ENCODE measurements at regions not wholly inside any gene's neighbourhood (a gene's known extent, or its start where the extent isn't known, plus 50 kb on each side); places are given as distances from the start of the nearest gene placed in this dataset.

DNA sequence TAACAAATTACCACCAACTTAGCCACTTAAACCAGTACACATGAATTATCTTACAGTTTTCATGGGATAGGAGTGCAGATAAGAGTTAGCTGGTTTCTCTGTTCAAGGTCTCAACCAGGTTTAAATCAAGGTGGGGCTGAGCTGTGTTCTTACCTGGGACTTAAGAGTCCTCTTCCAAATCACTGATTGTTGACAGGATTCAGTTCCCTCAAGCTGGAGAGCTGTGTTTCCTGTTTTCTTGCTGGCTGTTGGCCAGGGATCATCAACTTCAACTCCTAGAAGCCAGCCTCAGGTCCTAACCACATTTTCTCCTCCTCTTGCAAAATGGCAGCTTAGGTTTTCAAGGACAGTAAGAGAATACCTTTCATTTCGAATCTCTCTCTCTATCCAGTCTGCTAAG, 123.8 kb upstream of the CHRM3 start:
- Histone ChIP-seq H3K4me3 (no peak overlapping the region), H3K4me1 (no peaks in the 10 kb centered on the region), H3K27me3 (no peaks in the 10 kb centered on the region), H3K36me3 (no peaks in the 10 kb centered on the region), H3K27ac (no peak overlapping the region), H3K9me3 (peaks cover 0 to 4% (median 0%) of the 10 kb centered on the region in 3 donors)
- no peak for ATAC-seq
- 88 to 89% methylated on average over 1 of the region's 1 CpG for WGBS, 2 donors (ENCODE audit: low coverage in 1 of 2)
- TF ChIP-seq POLR2AphosphoS5 (IDR thresholded peaks at IDR 0.05): no peak
- TF ChIP-seq CTCF (IDR thresholded peaks at IDR 0.05): no peak
- TF ChIP-seq EP300 (IDR thresholded peaks at IDR 0.05): no peak
- no peak for TF ChIP-seq POLR2A (IDR thresholded peaks at IDR 0.05)

- Histone ChIP-seq H3K27me3 (no peaks in the 10 kb centered on the region), H3K27ac (no peak overlapping the region), H3K4me3 (no peak overlapping the region), H3K36me3 (no peaks in the 10 kb centered on the region), H3K4me1 (no peaks in the 10 kb centered on the region), H3K9me3 (peaks cover 0 to 13% (median 0%) of the 10 kb centered on the region in 3 donors)
- no peak for ATAC-seq
- TF ChIP-seq EP300 (IDR thresholded peaks at IDR 0.05): no peak
- no peak for TF ChIP-seq POLR2AphosphoS5 (IDR thresholded peaks at IDR 0.05)
- no peak for TF ChIP-seq POLR2A (IDR thresholded peaks at IDR 0.05)
- no peak for TF ChIP-seq CTCF (IDR thresholded peaks at IDR 0.05)
- WGBS, 2 donors (ENCODE audit: low coverage in 1 of 2): 85 to 94% methylated on average over 2 of the region's 2 CpGs
Observed at GRCh38 chr1:239261521-239261920, 124.8 kb upstream of the CHRM3 start.

GRCh38 chr1:239260842-239261241, 125.5 kb upstream of the CHRM3 start:
- TF ChIP-seq POLR2A (IDR thresholded peaks at IDR 0.05) (no peak), CTCF (IDR thresholded peaks at IDR 0.05) (no peak), EP300 (IDR thresholded peaks at IDR 0.05) (no peak), POLR2AphosphoS5 (IDR thresholded peaks at IDR 0.05) (no peak)
- no peaks in the 10 kb centered on the region for H3K4me1 ChIP-seq
- H3K27ac ChIP-seq: no peak overlapping the region
- H3K9me3 ChIP-seq: peaks cover 0 to 13% (median 0%) of the 10 kb centered on the region in 3 donors
- 71 to 72% methylated on average over 4 of the region's 4 CpGs for WGBS, 2 donors (ENCODE audit: low coverage in 1 of 2)
- no peak overlapping the region for H3K4me3 ChIP-seq
- no peaks in the 10 kb centered on the region for H3K27me3 ChIP-seq
- no peak for ATAC-seq
- no peaks in the 10 kb centered on the region for H3K36me3 ChIP-seq

DNA sequence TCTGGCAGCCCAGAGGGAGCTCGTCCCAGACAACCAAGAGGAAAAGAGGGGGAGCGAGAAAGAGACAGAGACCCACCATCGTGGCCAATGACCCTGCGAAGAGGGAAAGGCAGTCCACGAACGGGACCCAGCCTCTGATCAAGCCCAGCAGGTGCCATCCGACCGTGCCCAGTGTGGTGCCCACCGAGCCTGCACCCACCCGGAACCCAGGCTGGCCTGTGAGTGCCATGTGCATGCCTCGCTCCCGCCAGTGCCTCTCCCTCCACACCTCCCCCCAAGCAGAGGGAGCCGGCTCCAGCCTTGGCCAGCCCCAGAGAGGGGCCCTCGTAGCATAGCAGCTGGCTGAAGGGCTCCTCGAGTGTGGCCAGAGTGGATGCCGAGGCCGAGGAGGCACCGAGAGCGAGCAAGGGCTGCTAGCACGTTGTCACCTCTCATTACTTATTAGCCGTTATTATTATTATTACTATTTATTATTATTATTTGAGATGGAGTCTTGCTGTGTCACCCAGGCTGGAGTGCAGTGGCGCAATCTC, 130.7 kb upstream of the CHRM3 start:
- Histone ChIP-seq H3K36me3 (no peaks in the 10 kb centered on the region), H3K27ac (no peak overlapping the region), H3K27me3 (no peaks in the 10 kb centered on the region), H3K4me1 (no peaks in the 10 kb centered on the region), H3K4me3 (no peak overlapping the region), H3K9me3 (peaks cover 0 to 13% (median 0%) of the 10 kb centered on the region in 3 donors)
- 93 to 97% methylated on average over 7 to 13 of the region's 22 CpGs for WGBS, 2 donors (ENCODE audit: low coverage in 1 of 2)
- TF ChIP-seq EP300 (IDR thresholded peaks at IDR 0.05) (no peak), CTCF (IDR thresholded peaks at IDR 0.05) (no peak), POLR2AphosphoS5 (IDR thresholded peaks at IDR 0.05) (no peak), POLR2A (IDR thresholded peaks at IDR 0.05) (no peak)
- ATAC-seq: no peak

DNA sequence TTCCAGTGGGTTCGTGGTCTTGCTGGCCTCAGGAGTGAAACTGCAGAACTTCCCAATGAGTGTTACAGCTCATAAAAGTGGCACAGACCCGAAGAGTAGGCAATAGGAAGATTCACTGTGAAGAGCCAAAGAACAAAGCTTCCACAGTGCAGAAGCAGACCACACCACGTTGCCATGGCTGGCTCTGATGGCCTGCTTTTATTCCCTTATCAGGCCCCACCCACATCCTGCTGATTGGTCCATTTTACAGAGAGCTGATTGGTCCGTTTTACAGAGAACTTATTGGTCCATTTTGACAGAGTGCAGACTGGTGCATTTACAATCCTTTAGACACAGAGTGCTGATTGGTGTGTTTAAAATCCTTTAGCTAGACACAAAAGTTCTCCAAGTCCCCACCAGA, 131.4 kb upstream of the CHRM3 start:
- ATAC-seq: no peak
- Histone ChIP-seq H3K27ac (no peak overlapping the region), H3K27me3 (no peaks in the 10 kb centered on the region), H3K4me3 (no peak overlapping the region), H3K9me3 (peaks cover 0 to 13% (median 0%) of the 10 kb centered on the region in 3 donors), H3K4me1 (no peaks in the 10 kb centered on the region), H3K36me3 (no peaks in the 10 kb centered on the region)
- TF ChIP-seq EP300 (IDR thresholded peaks at IDR 0.05) (no peak), POLR2A (IDR thresholded peaks at IDR 0.05) (no peak), POLR2AphosphoS5 (IDR thresholded peaks at IDR 0.05) (no peak), CTCF (IDR thresholded peaks at IDR 0.05) (no peak)
- 92% methylated on average over 2 of the region's 4 CpGs for WGBS, 2 donors (ENCODE audit: low coverage in 1 of 2)
